Stimulated activated CD4-positive, alpha-beta T cell treated with anti-CD3 and anti-CD28 coated beads, Interleukin-1b, Interleukin-23, amount 100 ng/mL, for 1 hour (primary cell): ENCODE measurements at regions not wholly inside any gene's neighbourhood (a gene's known extent, or its start where the extent isn't known, plus 50 kb on each side); places are given as distances from the start of the nearest gene placed in this dataset.
"Not testable (repeated sequence)": the region's sequence is repeated elsewhere in the genome, so short reads cannot be mapped to it uniquely, and the experiment has no call there.

Experiments used
- DNase-seq, 2 donors: peaks; one replicate each; pipeline ENCODE4 v3.0.0-alpha.2; 2020; ENCODE audit warnings: low read depth in 2 of 2

DNA sequence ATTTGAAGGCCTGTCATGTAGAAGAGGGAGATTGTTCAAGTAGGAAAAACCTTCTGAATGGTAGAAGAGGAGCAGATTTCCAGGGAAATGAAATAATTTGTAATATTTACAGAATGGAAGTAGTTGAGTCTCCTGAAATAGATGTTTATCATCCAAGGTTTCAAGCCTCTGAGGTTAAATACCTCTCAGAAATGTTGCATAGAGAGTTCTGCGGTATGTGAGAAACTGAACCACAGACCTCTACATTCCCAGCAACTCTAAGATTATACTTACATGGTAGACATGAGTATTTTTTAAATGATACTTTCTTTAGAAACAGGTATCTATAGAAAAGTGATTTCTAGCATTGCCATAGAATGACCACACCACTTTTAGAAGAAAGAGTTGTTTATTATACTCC, 379.8 kb upstream of the FANCL start:
- DNase-seq, result no peak

DNA sequence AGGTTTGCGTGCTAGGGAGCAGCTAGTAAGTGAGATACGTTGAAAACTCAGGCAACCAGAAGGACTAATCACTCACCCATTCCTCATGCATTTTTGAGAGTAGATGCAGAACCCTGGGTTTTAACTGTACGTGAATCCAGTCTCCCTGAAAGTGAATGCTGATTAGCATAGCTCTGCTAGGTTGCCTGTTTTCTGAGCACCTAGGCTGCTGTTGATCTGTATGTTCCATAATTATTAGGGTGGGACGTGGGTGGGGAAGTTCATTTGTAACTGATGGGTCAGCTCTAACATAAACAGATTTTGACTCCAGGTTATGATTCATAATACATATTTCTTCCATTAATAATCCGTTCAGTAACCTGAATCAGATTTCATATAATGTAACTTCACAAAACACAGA, 379.0 kb upstream of the FANCL start:
- no peak for DNase-seq

GRCh38 chr2:58616961-58617360, 375.8 kb upstream of the FANCL start:
- DNase-seq, result no peak

- no peak for DNase-seq
Measured at GRCh38 chr2:58614219-58614618, 373.1 kb upstream of the FANCL start.

DNA sequence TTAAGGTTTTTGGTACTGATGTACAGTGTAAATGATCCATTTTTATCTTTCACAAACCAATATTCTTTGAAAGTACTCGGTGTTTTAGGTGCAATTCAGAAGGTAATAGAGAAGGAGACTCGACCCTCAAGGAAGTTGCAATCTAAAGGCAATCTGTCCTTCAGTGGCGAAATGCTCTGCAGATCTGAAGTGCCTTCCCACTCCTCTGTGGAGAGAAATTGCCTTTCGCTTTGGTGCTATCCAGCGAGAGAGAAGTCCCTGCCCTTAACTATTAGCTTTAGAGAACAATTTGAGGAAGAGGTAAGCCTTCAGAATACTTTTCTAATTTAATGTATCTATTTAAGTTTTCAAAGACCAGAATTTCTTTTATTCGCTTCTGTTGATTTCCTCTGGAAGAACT, 371.8 kb upstream of the FANCL start:
- DNase-seq, result no peak

- DNase-seq, result no peak
Measured at GRCh38 chr2:58609326-58609725, 368.2 kb upstream of the FANCL start.

DNA sequence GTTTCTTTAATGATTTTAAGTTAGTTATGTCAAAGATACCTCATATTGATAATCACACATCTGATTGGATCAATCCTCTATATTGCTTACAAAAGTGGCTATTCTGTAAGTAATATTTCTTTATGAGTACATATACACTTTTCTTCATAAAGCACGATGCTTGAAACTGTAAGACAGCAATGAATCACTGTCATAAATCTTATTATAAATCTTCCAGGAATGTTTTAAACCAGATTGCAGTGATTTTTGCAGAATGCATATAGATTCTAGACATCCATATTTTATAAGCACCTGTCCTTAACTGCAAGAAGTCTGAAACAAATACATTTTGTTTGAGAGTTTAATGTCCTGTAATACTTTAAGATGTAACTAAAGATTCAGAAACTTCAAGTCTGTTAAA, 367.0 kb upstream of the FANCL start:
- DNase-seq, result no peak

DNA sequence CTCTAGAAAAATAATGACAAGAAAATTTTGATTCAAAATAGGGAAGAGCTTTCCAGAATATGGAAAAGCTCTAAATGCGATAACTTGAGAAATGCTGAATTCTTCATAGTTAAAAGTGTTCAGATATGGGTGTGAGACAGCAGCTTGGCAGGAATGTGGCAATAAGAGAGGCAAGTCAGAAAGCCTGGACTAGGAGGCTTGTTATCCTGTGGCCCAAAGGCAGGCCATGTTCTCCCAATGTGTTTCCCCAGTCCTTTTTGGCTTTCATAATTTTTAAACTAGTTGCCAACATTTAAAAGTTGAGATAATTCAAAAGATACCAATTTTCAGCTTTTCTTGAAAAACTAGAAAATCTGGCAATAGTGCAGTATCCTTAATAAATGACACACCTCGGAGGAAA, 366.3 kb upstream of the FANCL start:
- DNase-seq, result no peak

GRCh38 chr2:58606799-58607198, 365.7 kb upstream of the FANCL start:
- DNase-seq, result no peak

- DNase-seq, result no peak
Measured at GRCh38 chr2:58604096-58604495, 363.0 kb upstream of the FANCL start.

DNA sequence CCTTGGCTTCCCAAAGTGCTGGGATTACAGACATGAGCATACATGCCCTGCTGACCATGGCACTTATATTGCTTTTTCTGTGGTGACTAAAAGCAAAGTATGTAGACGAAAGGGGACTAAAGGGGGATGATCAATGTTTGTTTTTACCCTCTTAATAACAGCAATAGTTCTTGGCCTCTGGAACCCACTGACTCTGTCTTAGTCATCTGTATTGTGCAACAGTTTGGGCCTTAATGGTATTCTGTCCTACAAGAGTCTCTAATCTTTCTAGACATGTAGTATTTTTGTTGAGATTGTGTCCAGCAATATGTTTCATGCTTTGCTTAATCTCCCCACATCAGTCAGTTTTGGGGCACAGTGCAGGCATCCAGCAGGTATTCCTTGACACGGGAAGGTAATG, 359.9 kb upstream of the FANCL start:
- no peak for DNase-seq

DNA sequence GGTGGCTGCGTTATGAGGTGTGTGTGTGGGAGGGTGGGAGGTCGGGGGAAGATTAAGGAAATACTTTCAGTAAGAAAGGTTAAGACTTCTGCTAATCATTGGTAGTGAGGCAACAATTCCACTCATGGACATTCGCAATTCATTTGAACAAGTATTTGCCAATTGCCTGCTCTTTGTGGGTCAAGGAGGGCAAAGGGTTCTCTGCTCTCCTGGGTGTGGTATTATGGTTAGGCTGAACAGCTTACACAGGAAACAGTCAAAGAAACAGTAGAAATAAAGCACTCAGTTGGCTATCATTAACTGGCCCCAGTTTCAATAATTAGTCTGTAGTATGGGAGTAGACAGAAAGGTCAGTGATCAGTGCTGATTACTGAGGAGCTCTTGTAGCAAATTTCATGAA, 357.0 kb upstream of the FANCL start:
- no peak for DNase-seq

DNA sequence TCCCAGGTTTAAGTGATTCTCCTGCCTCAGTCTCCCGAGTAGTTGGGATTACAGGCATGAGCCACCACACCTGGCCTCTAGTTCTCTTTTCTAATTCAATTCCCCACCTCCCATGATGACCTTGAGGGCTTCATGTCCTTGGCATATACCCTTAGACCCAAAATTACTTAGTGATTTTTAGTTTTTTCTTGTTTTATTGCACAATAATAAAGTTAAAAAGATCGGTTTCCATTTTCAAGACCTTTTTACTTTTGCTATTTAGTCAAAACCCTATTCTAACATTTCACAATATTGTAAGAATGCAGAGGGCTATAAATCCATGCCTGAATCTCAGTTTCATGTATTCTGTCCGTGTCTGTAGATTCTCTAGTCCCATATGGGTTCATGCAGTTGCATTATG, 354.6 kb upstream of the FANCL start:
- no peak for DNase-seq

DNA sequence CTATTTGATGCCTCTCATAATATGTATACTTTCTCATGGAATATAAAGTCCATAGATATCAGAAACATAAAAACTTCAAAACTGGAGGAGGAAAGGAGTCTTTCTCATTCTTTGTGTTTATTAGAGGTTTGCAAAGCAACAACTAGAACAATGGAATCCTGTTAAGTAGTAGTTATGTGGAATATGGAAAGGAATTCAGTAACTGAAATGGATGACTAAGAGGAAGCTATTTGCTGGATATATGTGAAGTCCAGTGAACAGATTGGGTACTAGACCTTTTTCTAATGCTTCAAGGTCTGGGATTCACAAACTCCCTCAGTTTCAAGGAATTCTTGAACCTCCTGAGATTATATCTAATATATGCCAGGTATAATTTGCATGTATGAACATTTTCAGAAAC, 353.6 kb upstream of the FANCL start:
- DNase-seq, result no peak

- no peak for DNase-seq
Measured at GRCh38 chr2:58594175-58594574, 353.1 kb upstream of the FANCL start.

GRCh38 chr2:58586178-58586577, 345.1 kb upstream of the FANCL start:
- DNase-seq, result not testable (repeated sequence)

GRCh38 chr2:58585233-58585632, 344.1 kb upstream of the FANCL start:
- DNase-seq, result no peak

- no peak for DNase-seq
Measured at GRCh38 chr2:58584606-58585118, 343.5 kb upstream of the FANCL start.

DNA sequence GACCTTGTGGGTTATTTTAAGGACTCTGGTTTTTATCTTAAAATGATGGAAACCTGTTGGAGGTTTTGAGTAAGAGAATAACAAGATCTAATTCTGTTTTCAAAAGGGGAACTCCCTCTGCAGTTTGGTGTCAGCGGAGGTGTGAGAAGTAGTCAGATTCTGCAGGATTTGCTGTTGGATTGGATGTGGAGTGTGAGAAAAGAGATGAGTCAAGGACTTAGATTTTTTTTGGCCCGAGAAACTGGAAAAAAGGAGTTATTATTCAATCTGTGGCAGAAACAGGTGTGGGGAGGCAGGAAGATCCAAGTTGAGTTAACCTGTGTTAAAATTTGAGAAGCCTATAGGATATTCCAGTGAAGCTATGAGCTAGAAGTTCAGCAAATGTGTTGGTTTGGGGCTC, 337.2 kb upstream of the FANCL start:
- DNase-seq, result no peak

GRCh38 chr2:58574873-58575272, 333.7 kb upstream of the FANCL start:
- no peak for DNase-seq

DNA sequence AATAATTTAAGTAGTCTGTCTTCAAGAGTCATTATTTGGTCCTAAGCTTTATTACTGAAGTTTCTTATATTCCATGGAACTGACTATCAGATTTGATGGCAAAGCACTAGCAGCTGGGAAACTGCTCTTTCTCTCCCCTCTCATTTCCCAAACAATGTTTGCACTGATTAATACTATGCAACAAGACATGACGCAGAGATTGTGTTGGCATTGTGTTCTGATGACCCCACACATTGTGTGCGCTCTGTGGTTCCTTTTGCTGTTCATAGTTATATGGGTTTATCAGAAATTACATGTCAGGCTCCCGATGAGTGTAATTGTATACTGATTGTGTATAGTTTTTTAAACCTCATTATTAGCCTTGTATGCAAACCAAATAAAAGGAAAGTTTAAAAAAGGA, 331.6 kb upstream of the FANCL start:
- DNase-seq, result no peak

- no peak for DNase-seq
Measured at GRCh38 chr2:58571181-58571852, 330.2 kb upstream of the FANCL start.

- DNase-seq, result no peak
Measured at GRCh38 chr2:58569475-58570185, 328.5 kb upstream of the FANCL start.

- DNase-seq, result no peak
Measured at GRCh38 chr2:58568901-58569300, 327.8 kb upstream of the FANCL start.
